T47D (cell line): ENCODE measurements at regions not wholly inside any gene's neighbourhood (a gene's known extent, or its start where the extent isn't known, plus 50 kb on each side); places are given as distances from the start of the nearest gene placed in this dataset.
"Not testable (repeated sequence)": the region's sequence is repeated elsewhere in the genome, so short reads cannot be mapped to it uniquely, and the experiment has no call there.

Experiments used
- DNase-seq, 2 experiments: peaks; one replicate each; pipeline versions ENCODE4 v3.0.0 to v3.0.0-alpha.2; 2011 to 2012; ENCODE audit warnings: low read depth in 1 of 2, low spot score in 1 of 2
- JUND ChIP-seq: IDR thresholded peaks from 2 replicates; pipeline ENCODE4 v1.6.1; 2012; ENCODE audit warnings: low read depth
- in situ Hi-C: cut with HindIII; loops from 2 replicates; pipeline ENCODE4 v1.10.0; 2016; ENCODE audit warnings: low sequenced_read_pairs, low pct_unique_long_range_greater_than_20kb

GRCh38 chr6:163876391-163876790 lies 461.9 kb downstream of the QKI start:
- DNase-seq: no peak
- TF ChIP-seq JUND: no peak
- in situ Hi-C loops: no loop called here

DNA sequence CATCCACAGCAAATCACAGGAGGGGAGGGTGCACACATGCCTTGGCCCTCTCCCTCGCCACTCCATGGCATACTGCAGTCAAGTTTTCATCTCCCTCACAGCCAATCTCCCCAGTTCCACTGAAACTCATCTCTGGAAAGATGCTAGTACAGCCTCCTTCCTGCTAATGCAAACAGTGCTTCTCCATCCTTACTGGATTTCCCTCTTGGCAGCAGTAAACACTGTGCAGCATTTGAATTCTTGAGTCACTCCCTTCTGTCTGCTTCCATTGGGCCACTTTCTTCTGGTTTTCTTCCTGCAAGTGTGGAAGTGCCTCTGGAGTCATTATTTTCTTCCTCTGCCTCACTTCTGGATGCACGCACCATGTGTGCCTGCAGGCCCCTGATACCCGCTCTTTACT lies 460.3 kb downstream of the QKI start:
- no peak for TF ChIP-seq JUND
- DNase-seq: no peak
- in situ Hi-C loops: no loop called here

DNA sequence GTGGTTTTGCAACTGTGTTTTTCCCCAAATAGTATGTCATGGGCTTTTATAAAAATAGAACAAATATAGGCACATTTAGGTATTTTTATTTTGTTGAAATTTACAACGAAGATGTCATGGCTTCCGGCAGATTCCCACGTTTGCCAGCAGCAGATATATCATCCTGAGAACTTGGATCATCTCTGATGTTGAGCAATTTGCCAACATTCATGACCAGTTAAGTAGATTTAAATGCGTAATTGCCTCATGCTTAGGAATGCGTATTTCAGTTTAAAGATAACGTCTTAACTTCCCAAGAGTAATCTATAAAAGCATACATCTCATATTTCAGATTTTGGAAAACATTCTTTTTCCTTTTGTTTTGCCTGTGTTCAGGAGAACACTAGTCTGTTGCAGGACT lies 457.8 kb downstream of the QKI start:
- DNase-seq: no peak
- in situ Hi-C loops: no loop called here
- TF ChIP-seq JUND: no peak

DNA sequence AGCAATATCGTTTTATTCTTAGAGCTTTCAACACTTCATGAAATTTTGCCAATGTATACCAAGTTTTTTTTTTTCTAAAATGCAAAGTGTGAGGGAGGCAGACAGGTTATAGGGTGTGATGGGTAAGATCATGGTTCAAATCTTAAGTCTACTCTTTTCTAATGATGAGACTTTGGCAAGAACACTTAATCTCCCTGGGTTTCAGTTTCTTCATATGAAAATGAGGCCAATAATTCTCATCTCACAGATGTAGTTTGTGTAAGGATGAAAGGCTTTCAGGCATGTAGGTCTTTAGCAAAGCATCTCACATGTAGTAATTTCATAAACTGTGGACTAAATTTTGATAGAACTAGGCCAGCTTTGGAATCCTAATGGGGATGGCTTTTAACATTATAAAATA lies 457.1 kb downstream of the QKI start:
- in situ Hi-C loops: no loop called here
- DNase-seq: no peak
- no peak for TF ChIP-seq JUND

GRCh38 chr6:163867518-163868292 lies 453.2 kb downstream of the QKI start:
- in situ Hi-C loops: no loop called here
- peak in 1 of 2 experiments; percentile 2 for DNase-seq
- TF ChIP-seq JUND: no peak

GRCh38 chr6:163866192-163866591 lies 451.7 kb downstream of the QKI start:
- in situ Hi-C loops: no loop called here
- no peak for TF ChIP-seq JUND
- DNase-seq: peak in 1 of 2 experiments; percentile 2

DNA sequence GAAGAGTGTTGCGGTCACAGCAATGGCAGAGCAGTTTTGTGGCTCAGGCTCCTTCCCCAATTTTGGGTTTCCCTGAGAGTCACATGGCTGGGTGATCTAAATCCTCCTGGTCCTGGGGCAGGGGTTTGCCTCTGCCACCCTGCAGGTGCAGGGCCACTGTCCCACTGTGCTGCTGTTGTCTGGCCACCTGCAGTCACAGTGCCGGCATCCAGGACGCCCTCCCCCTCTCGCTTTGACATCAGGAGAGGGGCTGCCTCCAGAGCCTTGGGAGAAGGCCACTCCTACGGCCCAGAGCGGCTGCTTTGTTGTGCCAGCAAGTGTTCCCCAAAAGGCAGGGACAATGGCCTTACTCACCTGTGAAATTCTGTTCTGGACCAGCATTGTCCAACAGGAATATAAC lies 449.0 kb downstream of the QKI start:
- in situ Hi-C loops: no loop called here
- no peak for DNase-seq
- TF ChIP-seq JUND: no peak

DNA sequence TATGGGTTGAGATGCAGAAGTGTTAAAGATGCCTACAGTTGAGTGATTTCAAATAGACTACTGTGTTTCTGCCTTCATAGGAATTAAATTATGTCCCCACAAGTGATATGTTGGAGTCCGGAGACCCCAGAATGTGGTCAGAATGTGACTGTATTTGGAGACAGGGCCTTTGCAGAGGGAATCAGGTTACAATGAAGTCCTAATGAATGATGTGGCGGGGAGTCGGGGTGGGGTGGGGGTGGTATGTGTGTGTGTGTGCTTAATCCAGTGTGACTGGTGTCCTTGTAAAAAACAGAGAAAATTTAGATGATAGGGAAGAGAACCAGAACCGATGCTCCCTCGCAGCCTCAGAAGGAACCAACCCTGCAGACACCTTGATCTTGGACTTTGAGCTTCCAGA lies 448.2 kb downstream of the QKI start:
- in situ Hi-C loops: no loop called here
- TF ChIP-seq JUND: no peak
- no peak for DNase-seq

DNA sequence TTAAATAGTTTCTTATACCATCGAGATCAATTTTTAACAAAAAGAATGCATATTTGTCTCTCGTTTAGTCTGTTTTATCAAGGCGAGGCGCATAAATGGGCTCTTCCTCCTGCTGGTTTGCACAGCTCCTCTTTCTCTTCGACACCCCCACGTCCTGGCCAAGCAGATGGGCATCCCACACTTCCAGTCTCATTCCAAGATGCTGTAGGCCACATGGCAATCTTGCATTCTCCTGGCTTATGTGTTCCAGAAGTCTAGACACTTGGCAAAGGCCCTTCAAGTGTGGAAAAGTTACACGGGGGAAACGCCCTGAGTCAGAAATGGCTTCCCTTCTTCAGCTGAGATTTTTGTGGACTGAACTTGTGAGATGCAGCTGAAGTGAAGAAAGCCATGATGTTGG lies 447.1 kb downstream of the QKI start:
- in situ Hi-C loops: no loop called here
- no peak for DNase-seq
- no peak for TF ChIP-seq JUND

DNA sequence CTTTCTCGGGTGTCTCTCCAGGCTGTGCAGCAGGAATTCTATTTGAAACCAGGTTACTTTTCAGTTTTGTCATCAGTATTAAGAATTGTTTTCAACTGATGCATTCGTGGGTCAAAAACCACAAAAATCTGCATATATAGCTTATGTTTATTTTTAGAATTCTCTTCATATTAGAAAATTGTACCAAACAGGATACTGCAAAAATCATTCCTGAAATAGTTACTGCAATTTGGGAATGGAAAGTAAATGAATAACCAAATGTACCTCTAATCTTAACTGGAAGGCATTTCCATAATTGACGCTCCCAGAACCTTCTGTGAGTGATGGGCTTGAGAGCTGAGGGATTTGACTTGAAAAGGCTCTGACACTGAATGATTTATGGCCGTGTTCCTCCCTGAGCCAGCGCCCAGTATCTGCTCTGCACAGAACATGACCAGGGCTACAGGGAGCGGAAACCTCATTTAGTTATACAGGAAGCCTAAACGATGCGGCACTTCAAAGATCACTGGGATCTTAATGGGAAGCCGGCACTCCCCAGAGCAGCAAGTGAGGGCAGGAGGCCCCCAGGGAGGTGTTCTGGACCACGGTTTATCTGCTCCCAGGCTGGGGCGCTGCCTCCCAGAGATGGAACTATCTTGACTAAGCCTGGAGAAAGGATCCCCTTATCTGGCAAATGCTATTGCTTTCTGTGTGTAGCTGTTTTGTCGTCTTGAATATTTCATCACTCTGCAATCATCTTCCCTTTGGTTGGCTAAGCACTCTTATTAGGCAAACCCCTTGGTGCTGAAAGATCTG lies 446.0 kb downstream of the QKI start:
- TF ChIP-seq JUND: no peak
- no peak for DNase-seq
- in situ Hi-C loops: no loop called here

- in situ Hi-C loops, DNase-seq: not testable (repeated sequence)
Measured at GRCh38 chr6:163858870-163859269, 444.4 kb downstream of the QKI start.

GRCh38 chr6:163857421-163857820 lies 442.9 kb downstream of the QKI start:
- DNase-seq: no peak
- in situ Hi-C loops: no loop called here
- no peak for TF ChIP-seq JUND

DNA sequence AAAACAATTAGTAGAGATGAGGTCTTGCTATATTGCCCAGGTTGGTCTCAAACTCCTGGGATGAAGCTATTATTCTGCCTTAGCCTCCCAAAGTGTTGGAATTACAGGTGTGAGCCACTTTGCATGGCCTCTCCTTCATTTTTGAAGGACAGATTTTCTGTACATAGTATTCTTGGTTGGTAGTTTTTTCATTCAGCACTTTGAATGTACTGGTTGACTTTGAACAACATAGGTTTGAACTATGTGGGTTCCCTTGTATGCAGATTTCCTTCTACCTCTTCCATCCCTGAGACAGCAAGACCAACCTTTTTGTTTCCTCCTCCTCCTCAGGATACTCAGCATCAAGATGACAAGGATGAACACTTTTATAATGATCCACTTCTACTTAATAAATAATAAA lies 436.4 kb downstream of the QKI start:
- no peak for TF ChIP-seq JUND
- in situ Hi-C loops: no loop called here
- no peak for DNase-seq
